CD4-positive, alpha-beta T cell treated with Interferon alpha-2 for 1 hour (primary cell): ENCODE measurements at regions not wholly inside any gene's neighbourhood (a gene's known extent, or its start where the extent isn't known, plus 50 kb on each side); places are given as distances from the start of the nearest gene placed in this dataset.

Experiments used
- DNase-seq, 2 donors: peaks; one replicate each; pipeline ENCODE4 v3.0.0-alpha.2; 2020 to 2022

DNA sequence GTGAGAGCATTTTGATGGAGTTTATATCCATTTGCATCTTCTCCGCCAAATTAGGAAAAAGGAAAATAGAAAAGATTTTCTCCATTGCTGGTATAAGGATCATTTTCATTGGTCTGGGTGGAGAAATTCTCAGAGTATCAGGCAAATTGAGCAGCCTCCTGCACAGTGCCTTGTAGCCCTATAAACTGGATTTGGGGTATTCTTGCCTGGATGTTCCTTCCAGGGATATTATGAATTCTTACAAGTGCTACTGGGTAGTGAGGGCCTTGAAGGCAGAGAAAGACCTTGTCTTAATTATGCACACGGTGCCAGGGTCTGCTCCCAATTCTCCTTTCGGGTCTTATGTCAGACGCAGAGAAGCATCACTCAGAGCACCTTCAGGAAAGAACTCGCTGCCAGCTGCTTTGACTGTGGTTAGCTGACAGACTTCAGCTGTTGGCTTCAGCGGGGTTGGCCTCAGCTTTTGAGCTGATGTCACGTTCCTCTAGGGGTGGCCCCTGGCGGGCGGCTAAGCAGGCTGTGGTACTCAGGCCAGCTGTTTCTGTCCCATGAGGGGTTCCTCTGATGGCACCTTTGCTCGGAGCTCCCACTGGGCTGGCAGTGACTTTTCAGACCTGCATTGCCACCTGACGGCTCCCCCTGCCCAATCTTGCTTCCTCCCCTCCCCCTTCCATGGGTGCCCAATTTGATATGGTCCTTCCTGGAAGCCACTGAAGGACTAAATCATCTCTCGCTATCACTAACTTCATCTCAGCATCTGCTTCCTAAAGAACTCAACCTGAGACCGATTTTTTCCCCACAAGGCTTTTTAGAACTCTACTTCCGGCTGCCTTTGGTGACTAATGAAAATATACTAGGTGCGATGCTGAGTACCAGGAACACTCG is 519.5 kb downstream of the BCOR start:
- DNase-seq = peak; percentile 11 to 28

DNA sequence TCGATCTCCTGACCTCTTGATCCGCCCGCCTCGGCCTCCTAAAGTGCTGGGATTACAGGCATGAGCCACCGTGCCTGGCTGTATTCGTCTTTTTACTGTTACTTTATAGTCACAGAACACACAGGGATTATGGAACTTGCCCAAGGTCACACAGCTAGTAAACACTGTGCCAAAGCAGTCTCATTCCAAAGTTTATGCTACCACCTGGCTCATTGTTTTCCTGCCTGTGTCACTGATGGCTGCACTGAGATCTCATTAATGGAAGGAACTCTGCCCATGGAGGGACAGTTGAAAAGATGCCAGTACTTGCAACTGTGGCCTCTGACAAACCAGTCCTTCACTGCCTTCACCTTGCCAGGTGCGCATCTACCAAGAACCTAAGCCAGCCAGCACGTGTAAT is 517.7 kb downstream of the BCOR start:
- no peak for DNase-seq

GRCh38 chrX:39581411-39581810 is 516.3 kb downstream of the BCOR start:
- DNase-seq = no peak

- no peak for DNase-seq
Measured at GRCh38 chrX:39582091-39582490, 515.7 kb downstream of the BCOR start.

GRCh38 chrX:39582976-39583375 is 514.8 kb downstream of the BCOR start:
- no peak for DNase-seq

DNA sequence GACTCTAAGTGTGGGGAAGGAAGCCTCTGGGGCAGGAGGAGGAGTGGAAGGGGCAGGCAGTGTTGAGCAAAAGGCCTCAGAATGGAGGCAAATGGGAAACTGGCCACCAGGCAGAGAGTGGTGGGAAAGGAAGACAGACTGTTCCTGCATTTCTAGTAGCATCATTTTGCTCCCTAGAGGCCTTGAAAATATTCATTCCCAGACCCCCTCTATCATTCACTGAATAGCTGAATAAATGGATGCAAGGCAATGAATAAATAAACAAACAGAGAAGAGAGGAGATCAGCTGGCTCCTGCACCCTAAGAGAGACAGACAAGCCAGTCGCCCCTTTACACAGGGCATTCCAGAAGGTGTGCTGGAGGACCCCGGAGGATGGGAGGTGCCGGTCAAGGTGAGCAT is 511.9 kb downstream of the BCOR start:
- no peak for DNase-seq

GRCh38 chrX:39586359-39586758 is 511.4 kb downstream of the BCOR start:
- DNase-seq = no peak

- DNase-seq = no peak
Measured at GRCh38 chrX:39591099-39591498, 506.7 kb downstream of the BCOR start.

DNA sequence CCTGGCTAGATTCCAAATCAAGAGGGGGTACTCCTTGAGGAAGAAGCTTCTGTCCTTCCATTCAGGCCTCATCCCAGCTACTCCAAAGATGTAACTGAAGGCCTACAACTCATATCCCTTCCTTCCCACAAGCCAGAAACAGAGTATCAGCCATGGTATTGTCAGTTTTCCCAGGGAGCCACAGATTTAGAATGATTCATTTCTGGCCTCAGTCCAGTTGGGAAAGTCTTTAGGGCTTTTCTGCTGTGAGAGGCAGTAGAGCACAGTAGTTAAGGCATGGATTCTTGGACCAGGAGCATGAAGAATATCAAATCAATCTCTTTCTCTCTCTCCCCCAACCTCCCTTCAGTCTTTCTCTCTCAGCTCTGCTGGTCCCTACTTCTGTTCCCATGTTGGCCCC is 505.0 kb downstream of the BCOR start:
- DNase-seq = no peak

- no peak for DNase-seq
Measured at GRCh38 chrX:39595977-39596376, 501.8 kb downstream of the BCOR start.

- no peak for DNase-seq
Measured at GRCh38 chrX:39596437-39596836, 501.3 kb downstream of the BCOR start.

DNA sequence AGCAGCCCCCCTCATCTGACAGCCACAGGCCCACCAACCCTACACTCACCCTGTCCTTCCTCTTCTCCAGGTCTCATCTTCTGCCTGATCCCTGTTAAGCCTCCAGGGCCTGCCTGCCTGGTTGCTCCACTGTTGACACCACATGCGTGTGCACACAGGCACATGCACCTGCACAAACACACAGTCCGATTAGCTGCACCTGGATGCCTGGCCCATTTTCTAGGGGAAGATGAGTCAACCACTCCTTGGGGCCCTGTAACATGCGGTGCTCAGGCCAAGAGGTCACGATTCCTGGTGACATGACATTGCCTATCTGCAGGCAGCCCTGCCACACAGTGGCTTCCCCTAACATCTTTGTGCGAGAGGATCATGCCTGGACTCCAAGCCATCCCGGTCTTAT is 498.4 kb downstream of the BCOR start:
- no peak for DNase-seq

GRCh38 chrX:39600222-39600621 is 497.5 kb downstream of the BCOR start:
- no peak for DNase-seq

DNA sequence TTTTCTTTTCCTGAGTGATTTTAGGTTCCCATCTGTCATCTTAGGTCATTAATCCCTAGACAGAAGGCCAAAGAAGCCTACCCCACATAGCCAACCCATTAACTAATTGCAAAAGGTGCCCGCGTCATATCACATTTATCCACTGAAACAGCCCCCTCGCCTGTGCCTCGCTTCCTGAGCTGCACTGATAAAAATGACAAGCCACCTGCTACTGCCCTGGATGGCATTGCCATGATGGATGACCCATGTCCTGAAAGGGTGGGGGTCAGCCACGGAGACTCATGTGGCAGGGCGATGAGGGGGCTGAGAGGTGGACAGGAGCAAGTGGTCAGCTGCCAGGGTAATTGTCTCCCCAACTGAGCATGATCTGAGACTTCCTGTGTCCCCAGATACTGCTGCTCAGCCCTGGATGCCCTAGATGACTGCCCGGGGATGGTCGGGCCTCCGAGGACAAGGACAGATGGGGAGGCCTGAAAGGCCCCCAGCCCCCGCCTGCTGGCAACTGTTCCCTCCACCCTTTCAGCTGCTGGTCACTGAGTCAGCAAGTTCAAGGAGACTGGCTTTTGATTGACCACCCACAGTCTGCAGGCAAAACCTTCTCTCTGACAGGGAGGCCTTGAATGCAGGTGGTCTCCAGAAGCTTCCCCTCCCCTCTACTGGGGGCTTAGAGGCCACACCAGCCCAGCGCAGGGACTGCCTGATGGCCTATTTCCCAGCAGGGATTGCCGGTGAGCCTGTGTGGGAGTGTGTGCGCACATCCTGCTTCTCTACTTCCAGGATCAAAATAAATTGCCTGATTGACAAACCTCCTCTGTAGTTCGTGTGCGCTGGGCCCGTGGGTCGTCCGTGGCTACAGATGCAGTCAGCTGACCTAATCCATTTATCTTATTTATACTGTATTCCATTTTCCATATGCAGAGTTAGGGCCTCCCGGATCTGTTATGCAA is 496.3 kb downstream of the BCOR start:
- DNase-seq = no peak

- DNase-seq = no peak
Measured at GRCh38 chrX:39602195-39602594, 495.6 kb downstream of the BCOR start.

GRCh38 chrX:39603230-39603629 is 494.5 kb downstream of the BCOR start:
- no peak for DNase-seq

GRCh38 chrX:39605183-39605582 is 492.6 kb downstream of the BCOR start:
- no peak for DNase-seq

GRCh38 chrX:39605866-39606265 is 491.9 kb downstream of the BCOR start:
- no peak for DNase-seq

DNA sequence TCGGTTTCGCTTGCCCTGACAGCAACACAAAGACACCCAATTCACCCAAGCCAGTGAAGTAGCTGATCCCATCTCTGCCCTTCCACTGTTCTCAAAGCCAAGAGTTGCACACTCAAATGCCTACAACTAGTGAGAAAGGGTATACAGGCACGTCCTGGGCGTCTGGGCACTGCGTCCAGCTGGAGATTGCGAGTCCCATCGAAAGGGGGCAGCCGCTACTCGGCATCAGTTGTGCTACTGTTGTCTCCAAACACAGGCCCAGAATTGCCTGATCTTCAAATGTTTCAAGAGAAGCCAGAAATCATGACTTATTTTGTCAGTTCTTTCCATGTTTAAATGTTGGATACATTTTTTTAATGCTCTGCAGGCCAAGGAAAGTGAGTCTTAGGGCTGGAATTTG is 487.8 kb downstream of the BCOR start:
- DNase-seq = no peak

DNA sequence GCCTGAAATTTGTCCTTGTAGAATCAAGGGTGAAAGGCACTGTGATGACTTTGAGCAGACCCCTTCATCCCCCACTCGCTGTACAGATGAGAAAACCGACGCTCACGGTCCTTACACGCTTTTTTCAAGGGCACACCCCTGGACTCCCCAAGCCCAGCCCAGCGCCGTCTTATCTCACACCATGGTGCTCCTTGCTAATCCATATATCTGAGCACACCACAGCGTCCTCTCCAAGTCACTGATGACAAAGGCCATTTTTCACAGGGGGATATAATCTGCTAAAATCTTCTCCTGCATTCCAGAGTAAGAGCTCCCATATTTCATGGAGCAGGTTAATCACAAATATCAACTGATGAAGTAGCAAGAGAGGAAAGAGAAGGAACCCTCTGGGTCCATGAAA is 486.3 kb downstream of the BCOR start:
- no peak for DNase-seq

DNA sequence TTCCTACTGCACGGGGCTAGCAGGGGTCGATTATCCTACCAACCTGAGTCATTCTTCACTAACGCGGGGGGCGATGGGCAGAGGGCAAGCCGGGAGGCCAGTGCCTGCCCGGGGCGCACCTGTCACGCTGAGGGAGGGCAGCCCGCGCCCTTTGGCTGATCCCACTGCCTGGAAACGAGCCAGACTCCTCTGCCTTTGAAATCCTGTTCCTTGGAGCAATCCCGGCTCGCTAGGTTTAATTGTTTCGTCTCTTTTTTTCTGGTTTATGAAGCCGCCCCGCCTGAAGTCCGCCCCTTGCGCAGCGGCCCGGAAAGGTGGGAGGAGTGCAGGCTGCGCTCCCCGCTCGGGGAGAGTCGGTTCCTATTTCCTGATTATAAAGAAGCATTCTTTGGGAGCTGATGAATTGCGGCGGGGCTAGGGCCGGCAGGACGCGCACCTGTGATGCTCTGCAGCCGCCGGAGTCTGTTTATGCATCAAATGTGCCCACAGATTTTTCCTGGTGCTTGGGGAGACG is 484.2 kb downstream of the BCOR start:
- no peak for DNase-seq

- no peak for DNase-seq
Measured at GRCh38 chrX:39613997-39614679, 483.6 kb downstream of the BCOR start.

GRCh38 chrX:39614680-39614998 is 483.1 kb downstream of the BCOR start:
- peak in 1 of 2 donors; percentile 17 for DNase-seq
